ENCODE measurements at regions not wholly inside any gene's neighbourhood (a gene's known extent, or its start where the extent isn't known, plus 50 kb on each side); places are given as distances from the start of the nearest gene placed in this dataset.

DNA sequence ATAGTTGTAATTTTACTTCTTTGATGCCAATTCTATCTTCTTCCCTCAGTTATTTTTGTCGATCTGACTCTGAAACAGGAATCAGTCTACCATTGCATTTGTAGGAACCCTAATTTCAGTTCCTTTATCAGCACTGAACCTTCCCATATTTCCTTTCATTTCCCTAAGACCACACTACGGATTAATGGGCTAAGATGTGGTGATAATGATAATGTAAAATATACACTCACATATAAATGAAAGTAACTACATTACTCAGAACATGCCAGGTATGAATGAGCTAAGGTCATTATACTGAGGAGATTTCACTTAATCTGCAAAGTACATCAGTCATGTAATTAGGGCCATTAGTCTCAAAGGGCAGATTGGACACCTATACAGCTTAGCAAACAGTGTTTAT lies 60.2 kb upstream of the RFC3 start:
- no peak for TF ChIP-seq FOXA2 (IDR thresholded peaks at IDR 0.05)
- no peak for TF ChIP-seq CTCF (IDR thresholded peaks at IDR 0.05; ENCODE audit: low read depth, low read length, missing input control)
- TF ChIP-seq SP1 (IDR thresholded peaks at IDR 0.05): no peak
- no peak for TF ChIP-seq MAX (IDR thresholded peaks at IDR 0.05)
- TF ChIP-seq GABPA (IDR thresholded peaks at IDR 0.05 in 1 of 2, conservative IDR thresholded peaks at IDR 0.05 in 1 of 2): no peak
- no peak for TF ChIP-seq ZBTB33 (IDR thresholded peaks at IDR 0.05)
- no peak for TF ChIP-seq EGR1 (IDR thresholded peaks at IDR 0.05; ENCODE audit: low read depth in 2 of 2)
- no peak for TF ChIP-seq YY1 (IDR thresholded peaks at IDR 0.05)
- no peaks in the 10 kb centered on the region for H3K4me1 ChIP-seq (ENCODE audit: control insufficient read depth in 4 of 4, insufficient read depth in 4 of 4, low read length in 3 of 4)
- no peaks in the 10 kb centered on the region for H3K27me3 ChIP-seq (ENCODE audit: control insufficient read depth in 4 of 4, insufficient read depth in 4 of 4, low read length in 3 of 4)
- H3K9me3 ChIP-seq (ENCODE audit: control insufficient read depth in 4 of 4, low read length in 3 of 4): no peaks in the 10 kb centered on the region
- WGBS: 75% methylated on average over 2 of the region's 2 CpGs
- H3K9ac ChIP-seq (ENCODE audit: low read depth in 1 of 2, low read length in 2 of 2): no peak overlapping the region
- DNase-seq (ENCODE audit: low spot score): no peak
- no peaks in the 10 kb centered on the region for H3K36me3 ChIP-seq (ENCODE audit: control insufficient read depth in 4 of 4, insufficient read depth in 3 of 4, low read depth in 1 of 4, low read length in 3 of 4)
- no peak overlapping the region for H3K4me3 ChIP-seq (ENCODE audit: low read depth in 1 of 3, low read length in 3 of 3)
- H3K27ac ChIP-seq (ENCODE audit: low read depth in 1 of 2, low read length in 2 of 2): no peak overlapping the region

DNA sequence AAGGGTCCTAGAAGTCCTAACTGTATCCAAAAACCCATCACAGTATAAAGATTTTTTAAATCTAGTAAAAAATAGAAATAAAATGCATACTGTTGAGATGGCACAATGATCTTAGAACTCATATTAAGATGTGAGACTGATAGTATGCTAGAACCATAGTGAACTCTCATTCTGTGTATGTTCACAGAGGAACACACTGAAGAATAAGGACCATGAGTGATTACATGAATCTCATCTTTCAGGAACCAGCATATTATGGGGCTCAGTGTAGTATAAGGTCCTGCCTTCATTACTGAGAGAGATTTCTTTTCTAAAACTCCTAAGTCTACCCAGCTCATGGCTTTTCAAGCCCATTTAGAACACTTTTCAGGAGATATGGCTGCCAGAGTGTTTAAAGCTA lies 59.8 kb upstream of the RFC3 start:
- no peak for DNase-seq (ENCODE audit: low spot score)
- Histone ChIP-seq H3K4me3 (ENCODE audit: low read depth in 1 of 3, low read length in 3 of 3) (no peak overlapping the region), H3K27ac (ENCODE audit: low read depth in 1 of 2, low read length in 2 of 2) (no peak overlapping the region), H3K9ac (ENCODE audit: low read depth in 1 of 2, low read length in 2 of 2) (no peak overlapping the region), H3K36me3 (ENCODE audit: control insufficient read depth in 4 of 4, insufficient read depth in 3 of 4, low read depth in 1 of 4, low read length in 3 of 4) (no peaks in the 10 kb centered on the region), H3K9me3 (ENCODE audit: control insufficient read depth in 4 of 4, low read length in 3 of 4) (no peaks in the 10 kb centered on the region), H3K27me3 (ENCODE audit: control insufficient read depth in 4 of 4, insufficient read depth in 4 of 4, low read length in 3 of 4) (no peaks in the 10 kb centered on the region), H3K4me1 (ENCODE audit: control insufficient read depth in 4 of 4, insufficient read depth in 4 of 4, low read length in 3 of 4) (no peaks in the 10 kb centered on the region)
- TF ChIP-seq HNF4A (conservative IDR thresholded peaks at IDR 0.05): no peak
- TF ChIP-seq ZBTB33 (IDR thresholded peaks at IDR 0.05): no peak
- TF ChIP-seq, protein P1, sequence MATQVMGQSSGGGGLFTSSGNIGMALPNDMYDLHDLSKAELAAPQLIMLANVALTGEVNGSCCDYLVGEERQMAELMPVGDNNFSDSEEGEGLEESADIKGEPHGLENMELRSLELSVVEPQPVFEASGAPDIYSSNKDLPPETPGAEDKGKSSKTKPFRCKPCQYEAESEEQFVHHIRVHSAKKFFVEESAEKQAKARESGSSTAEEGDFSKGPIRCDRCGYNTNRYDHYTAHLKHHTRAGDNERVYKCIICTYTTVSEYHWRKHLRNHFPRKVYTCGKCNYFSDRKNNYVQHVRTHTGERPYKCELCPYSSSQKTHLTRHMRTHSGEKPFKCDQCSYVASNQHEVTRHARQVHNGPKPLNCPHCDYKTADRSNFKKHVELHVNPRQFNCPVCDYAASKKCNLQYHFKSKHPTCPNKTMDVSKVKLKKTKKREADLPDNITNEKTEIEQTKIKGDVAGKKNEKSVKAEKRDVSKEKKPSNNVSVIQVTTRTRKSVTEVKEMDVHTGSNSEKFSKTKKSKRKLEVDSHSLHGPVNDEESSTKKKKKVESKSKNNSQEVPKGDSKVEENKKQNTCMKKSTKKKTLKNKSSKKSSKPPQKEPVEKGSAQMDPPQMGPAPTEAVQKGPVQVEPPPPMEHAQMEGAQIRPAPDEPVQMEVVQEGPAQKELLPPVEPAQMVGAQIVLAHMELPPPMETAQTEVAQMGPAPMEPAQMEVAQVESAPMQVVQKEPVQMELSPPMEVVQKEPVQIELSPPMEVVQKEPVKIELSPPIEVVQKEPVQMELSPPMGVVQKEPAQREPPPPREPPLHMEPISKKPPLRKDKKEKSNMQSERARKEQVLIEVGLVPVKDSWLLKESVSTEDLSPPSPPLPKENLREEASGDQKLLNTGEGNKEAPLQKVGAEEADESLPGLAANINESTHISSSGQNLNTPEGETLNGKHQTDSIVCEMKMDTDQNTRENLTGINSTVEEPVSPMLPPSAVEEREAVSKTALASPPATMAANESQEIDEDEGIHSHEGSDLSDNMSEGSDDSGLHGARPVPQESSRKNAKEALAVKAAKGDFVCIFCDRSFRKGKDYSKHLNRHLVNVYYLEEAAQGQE (IDR thresholded peaks at IDR 0.05): no peak
- TF ChIP-seq FOXA2 (IDR thresholded peaks at IDR 0.05): no peak
- no peak for TF ChIP-seq JUND (IDR thresholded peaks at IDR 0.05)
- TF ChIP-seq, protein P2, sequence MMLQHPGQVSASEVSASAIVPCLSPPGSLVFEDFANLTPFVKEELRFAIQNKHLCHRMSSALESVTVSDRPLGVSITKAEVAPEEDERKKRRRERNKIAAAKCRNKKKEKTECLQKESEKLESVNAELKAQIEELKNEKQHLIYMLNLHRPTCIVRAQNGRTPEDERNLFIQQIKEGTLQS (IDR thresholded peaks at IDR 0.05): no peak
- no peak for TF ChIP-seq NR2F2 (IDR thresholded peaks at IDR 0.05)
- TF ChIP-seq EGR1 (IDR thresholded peaks at IDR 0.05; ENCODE audit: low read depth in 2 of 2): no peak
- TF ChIP-seq YY1 (IDR thresholded peaks at IDR 0.05): no peak
- TF ChIP-seq MAX (IDR thresholded peaks at IDR 0.05): no peak
- no peak for TF ChIP-seq RXRA (IDR thresholded peaks at IDR 0.05)
- no peak for TF ChIP-seq GABPA (IDR thresholded peaks at IDR 0.05 in 1 of 2, conservative IDR thresholded peaks at IDR 0.05 in 1 of 2)
- TF ChIP-seq SP1 (IDR thresholded peaks at IDR 0.05): no peak
- TF ChIP-seq CTCF (IDR thresholded peaks at IDR 0.05; ENCODE audit: low read depth, low read length, missing input control): no peak
- no peak for TF ChIP-seq RAD21 (IDR thresholded peaks at IDR 0.05)
- TF ChIP-seq TAF1 (conservative IDR thresholded peaks at IDR 0.05): no peak
- no peak for TF ChIP-seq HNF4G (IDR thresholded peaks at IDR 0.05)
- no peak for TF ChIP-seq FOXA1 (IDR thresholded peaks at IDR 0.05)
